Fibroblast of skin of scalp (primary cell): ENCODE measurements at regions not wholly inside any gene's neighbourhood (a gene's known extent, or its start where the extent isn't known, plus 50 kb on each side); places are given as distances from the start of the nearest gene placed in this dataset.

ENCODE experiments used
- DNase-seq: peaks from one replicate; pipeline ENCODE4 v3.0.0-alpha.2; 2013

DNA sequence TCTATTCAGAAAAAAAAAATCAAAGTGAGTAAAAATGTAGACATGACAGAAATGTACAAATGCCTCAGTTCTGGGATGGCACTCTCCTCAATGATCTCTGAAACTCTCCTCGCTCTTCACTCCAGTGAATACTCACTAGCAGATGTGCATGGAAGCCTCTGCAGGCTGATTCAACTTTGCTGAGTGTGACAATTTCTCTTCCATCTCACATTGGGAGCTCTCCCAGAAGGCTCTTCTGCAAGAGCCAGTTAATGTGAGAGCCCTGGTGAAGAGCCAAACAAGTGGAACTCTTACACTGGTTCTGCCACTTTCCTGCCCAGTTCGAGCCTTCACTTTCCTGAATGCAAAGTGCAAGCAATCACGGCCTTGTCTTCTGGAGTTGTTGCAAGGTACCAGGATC is 147.1 kb upstream of the IRX6 start:
- no peak for DNase-seq

DNA sequence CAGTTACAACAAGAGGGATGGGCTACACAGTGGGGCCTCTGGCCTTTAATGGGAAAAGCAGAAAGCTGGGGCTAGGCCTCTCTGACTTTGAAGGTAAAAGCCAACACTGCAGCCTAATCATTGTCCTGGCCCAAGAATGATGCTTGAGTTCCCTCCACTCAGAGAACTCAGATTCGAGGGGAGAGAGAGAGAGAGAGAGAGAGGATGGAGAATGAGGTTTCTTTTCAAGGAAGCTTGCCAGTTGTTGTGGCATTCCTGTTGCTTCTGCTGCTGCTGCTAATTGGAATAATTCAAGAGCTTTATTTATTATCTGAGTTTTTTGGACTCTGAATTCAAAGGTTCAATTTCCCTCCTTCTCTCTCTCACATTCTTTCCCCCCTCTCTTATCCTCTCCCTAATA is 144.6 kb upstream of the IRX6 start:
- no peak for DNase-seq

DNA sequence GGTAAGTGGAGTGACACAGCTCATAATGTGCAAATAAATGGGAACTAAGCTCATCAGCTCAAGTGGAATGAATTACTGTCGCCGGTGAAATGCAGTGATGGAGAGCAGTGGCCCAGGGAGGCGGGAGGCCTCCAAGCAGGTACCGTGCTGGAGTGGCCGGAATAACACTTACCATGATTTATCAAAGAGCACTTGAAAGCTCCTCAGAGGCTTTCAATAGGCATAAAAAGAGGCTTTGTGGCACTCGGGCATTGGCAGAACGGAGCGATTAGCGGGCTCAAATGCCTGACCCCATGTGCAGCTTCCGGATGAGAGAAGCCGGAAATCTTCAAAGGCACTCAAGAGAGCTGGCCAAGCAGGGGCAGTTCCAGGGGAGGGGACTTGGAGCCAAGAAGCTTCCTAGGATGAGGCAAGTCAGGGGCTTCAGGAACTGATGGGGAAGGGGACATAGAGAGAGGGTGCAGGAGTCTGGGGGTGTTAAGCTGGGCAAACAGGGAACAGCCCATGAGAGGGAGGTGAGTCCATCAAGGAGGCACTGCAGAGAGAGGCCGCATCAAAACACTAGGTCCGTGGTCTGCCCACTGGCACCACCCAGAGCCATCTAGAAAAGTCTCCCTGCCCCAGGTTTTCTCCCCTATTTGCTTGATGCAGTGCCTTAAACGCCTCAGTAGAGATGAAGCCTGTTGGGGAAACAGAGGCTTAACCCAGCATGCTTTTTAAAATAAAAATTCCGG is 144.0 kb upstream of the IRX6 start:
- no peak for DNase-seq

DNA sequence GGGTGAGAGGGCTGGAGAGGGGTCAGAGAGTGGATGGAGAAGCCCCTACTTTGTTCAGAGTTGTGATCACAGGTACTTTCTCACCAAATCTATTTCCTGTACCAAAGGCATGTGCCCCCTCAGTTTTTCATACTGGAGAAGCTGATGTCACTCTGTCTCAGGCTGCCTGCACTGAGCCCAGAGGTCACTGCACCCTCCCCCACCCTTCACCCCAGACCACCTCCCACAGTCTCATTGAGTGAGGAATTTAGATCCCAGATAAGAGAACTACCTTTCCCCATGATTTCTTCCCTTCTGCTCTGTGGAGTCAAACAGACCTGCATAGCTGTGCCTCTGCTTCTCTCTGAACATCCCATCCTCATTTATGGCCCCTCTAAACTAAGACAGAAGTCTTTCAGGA is 140.0 kb upstream of the IRX6 start:
- no peak for DNase-seq

DNA sequence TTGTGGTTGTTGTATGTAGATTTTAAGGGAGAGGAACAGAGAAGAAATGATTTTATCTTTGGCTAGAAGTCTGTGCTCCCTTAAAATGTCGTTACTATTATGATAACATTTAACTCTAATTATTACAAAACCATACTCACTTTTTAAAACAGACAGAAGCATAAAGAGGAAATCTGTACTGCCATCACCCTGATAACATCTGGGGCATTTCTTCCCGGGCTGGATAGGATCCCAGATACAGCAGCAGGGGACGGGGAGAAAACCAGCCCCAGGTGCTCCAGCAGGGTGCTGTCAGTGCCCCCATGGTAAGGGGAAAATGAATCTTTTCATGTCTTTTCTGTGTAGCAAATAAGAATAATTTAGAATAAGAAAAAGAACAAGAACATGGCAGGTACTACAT is 139.4 kb upstream of the IRX6 start:
- no peak for DNase-seq

DNA sequence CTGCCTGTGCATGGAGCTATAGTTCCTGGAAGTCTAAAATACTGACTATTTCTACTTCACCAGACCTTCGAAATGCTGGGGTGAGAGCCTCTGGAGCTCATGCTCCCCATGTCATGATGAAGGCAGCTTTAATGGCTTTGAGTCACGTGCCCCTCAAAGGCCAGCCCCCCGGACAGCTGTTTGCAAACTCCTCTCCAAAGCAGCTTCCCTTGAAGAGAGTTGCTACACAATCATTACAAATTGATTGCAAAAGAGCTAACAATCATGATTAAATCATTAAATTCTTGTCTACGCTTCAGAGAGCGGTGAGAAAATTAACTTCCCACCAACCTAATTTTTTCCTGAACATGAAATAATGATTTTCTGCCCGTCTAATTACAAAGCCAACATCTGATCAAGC is 134.8 kb upstream of the IRX6 start:
- no peak for DNase-seq

DNA sequence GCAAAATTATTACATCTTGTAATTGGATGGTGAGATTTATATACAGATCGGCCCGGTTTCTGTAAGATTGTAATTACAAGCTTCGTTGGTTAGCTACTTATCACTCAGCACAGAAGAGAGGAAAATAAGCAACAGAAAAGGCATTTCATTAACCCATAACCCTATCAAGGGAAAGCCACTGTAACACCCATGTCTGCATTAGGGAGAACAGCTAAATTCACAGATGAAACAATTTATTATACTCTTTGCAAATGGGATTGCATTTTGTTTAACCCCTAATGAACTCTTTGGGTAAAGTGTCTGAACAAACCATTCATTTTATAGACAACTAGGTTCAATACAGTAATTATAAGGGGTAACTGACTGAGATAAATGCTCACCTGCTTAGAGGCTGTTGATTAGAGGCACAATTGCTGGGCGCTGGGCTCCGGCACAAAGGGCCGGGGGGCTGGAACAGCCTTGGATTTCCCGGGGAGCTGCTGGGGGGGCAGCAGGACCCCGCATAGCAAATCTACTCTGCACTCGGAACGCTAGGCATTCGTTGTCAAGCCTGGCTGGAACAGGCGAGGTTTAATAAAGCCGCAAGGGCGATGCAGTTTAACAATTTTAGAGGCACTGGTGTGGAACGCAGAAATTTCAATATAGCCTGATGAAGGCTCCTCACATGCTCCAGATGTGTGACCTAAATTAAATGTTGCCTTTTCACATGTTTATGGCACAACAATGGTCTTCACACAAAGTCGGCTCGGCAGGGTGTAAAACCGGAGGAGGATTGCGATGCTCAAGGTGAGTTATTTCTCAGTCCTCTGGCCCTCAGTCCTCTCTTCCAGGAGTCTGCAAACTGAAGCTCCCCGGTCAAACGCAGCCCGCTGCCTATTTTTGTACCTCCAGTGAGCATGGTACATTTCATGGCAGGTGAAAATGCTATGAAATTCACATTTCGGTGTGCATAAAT is 134.0 kb upstream of the IRX6 start:
- no peak for DNase-seq

DNA sequence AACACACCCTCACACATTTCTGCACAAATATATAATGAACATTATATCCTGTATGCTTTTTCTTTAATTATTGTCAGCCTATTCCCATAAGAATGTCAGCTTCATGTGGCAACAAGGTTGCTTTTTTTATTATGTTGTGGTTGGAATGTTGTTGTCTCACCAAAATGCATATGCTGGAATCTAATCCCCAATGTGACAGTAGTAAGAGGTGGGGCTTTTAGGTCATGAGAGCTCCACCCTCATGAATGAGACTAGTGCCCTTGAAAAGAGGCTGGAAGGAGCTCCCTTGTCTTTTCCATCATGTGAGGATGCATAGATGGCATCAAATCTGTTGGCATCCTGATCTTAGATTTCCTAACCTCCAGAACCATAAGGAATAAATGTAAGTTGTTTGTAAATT is 131.3 kb upstream of the IRX6 start:
- DNase-seq, result no peak

DNA sequence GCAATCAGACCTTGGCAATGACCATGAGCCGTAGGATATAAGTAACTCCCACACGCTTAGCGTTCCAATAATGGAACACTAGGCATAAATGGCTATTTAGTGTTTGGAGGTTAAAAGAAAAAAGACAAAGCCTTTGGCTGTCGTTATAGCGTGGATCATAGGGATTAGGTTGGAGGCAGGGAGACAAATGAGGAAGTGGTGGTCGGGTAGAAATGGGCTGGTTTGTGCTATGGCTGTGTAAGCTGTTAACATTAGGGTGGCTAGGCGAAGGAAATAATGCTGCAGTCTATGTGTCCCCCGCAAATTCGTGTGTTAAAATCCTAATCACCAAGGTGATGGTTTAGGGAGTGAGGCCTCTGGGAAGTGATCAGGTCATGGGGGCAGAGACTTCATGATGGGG is 120.4 kb upstream of the IRX6 start:
- no peak for DNase-seq

DNA sequence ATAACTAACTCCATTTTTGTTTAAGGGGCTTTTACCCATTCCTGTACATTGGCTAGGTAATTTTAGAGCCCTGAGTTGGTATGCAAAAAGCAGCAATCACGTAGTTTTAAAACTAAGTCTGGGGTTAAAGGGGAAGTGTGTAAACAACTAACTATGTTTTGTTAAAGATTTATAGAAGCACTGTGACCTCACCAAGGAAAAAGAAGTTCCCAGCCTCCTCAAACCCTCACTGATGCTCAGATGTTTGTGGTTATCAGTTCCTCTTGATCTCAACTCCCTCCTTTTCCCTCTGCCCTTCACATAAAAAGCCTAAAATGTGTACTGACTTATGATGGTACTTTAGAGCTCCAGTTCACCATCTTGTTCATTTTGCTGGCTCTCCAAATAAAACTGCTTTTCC is 119.9 kb upstream of the IRX6 start:
- no peak for DNase-seq

DNA sequence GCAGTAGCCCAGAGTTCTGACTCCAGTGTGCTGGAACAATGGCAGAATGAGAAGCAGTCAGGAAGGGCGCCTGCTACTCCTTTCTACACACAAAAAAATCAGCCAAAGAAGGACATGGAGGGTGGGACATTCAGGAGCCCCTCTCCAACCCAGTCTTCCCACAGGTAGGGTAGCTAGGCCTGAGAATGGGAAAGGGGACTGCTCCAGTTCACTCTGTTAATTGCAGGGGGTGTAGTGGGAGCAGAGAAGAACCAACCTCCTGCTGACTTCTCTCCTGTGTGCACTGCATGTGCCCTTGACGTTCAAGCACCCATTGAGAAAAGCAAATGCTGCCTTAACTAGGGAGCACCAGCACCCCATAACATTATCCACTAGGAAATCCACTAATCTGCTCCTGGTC is 119.1 kb upstream of the IRX6 start:
- DNase-seq, result no peak

DNA sequence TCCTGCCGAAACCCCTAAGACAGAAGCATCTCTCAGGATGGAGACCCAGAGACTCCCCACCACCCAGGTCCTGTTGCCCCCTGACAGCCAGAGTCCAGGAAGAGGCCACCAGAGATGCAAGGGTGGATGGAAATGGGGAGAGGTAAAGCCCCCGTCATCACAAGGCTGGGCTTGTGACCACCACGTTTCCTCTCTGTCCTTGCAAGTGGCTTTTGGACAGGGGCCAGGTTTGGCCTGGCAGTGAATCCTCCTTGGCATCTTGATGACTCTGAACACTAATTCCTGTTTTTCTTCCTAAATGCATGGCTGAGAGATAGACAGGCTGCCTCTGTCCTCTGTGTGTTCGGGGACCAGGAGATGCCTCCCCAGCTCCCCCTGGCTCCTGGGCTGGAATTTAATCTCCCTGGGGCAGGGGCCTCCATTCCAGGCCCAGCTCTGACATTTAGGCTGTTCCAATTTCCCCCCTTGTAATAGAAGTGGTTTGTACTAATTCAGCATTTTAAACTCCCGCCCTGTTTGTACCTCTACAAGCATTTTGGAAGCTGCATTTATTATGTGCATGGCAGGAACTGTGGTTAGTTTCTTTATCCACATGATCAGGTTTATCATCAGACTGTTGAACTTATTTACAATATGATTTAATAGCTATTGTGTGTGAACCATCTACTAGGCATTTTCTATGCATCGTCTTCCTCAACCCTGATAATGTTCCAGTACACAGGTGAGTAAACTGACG is 116.1 kb upstream of the IRX6 start:
- no peak for DNase-seq

DNA sequence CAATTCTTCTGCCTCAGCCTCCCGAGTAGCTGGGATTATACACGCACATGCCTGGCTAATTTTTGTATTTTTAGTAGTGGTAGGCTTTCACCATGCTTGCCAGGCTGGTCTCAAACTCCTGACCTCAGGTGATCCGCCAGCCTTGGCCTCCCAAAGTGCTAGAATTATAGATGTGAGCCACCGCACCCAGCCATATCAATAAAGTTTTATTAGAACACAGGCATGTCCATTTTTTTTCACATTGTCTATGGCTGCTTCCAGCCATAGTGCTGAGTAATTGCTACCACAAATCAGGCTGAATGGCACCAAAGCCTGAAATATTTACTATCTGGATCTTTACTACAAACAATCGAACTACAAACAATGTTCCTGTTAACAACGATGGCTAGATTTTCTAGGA is 114.4 kb upstream of the IRX6 start:
- no peak for DNase-seq

DNA sequence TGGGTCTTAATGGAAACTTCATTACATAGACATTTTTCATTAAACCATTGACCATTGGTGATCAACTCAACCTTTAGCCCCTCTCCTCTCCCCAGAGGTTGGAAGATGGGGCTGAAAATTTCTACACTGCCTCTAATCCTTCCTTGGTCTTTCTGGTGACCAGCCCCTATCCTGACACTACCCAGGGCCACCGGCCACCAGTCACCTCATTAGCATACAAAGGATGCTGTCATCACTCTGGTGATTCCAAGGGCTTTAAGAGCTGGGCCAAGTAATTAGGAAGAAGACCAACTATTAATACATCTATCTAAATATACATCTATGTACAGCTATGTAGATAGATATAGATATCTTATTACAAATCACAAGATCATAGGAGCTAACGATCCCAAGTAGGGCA is 111.2 kb upstream of the IRX6 start:
- no peak for DNase-seq

DNA sequence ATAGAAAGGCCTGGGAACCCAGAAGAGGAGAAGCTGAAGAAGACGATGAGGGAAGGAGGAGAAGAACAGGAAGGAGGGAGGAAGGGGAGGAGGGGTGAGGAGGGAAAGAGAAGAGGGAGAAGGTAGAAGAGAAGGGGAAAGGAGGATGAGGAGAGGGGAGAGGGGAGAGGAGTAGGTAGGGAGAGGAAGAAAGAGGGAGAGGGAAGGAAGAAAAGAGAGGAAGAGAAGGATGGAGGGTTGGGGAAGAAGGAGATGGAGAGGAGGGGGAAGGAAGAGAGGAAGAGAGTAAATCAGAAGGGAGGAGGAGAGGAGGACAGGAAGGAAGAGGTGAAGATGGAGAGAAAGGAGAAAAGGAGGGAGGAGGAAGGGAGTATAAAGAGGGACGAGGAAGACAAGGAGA is 109.6 kb upstream of the IRX6 start:
- no peak for DNase-seq

DNA sequence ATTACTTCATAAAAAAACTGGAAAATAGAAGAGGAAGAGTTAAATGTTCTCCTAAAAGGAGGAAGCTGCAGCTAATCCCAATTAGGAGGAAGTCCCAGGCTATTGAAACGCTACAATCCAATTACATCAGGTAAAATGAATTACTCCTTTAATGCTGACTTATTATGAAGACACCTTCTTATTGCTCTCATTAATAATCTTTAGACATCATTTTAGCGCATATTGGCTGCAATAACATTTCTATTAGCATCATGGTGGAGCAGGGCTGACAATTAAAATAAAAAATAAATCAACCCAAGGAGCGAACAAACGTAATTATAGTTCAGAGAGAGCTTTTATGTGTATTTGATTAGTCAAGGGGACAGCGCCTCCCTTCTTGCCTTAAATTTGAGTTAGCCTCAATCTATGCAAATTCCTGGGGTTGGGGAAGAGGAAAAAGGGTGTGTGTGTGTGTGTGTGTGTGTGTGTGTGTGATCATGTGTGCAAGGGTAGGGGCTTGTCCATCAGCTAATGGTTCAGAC is 109.0 kb upstream of the IRX6 start:
- no peak for DNase-seq

DNA sequence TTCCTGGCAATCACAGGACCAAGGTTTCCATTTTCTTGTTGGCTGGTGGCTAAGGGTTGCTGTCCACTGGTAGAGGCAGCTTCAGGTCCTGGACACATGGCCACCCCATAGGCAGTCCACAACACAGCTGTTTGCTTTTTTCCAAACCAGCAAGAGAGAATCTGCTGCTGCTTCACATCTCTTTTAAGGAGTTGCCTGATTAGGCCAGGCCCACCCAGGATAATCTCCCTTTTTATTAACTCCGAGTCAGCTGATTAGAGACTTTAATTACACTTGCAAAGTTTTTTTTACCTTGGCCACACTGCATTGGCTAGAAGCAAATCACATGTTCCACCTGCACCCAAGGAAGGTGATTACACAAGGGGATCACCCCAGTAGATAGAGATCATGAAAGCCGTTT is 106.6 kb upstream of the IRX6 start:
- DNase-seq, result no peak

DNA sequence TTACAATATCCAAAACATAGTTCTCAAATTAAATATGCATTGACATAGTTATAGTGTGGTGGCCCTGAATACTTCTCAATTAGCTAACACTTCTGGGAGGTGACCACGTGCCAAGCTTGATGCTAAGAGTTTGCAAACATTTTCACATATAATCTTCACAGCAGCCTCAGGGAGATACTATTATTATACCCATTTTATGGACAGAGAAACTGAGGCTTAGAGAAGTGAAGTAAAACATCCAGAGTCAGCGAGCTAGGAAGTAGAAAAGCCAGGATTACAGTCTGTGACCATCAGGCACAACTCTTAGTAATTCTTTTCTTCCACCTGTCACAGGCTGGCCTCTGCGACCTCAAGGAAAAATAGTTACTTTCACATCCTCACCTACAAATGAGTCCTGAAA is 102.2 kb upstream of the IRX6 start:
- no peak for DNase-seq

DNA sequence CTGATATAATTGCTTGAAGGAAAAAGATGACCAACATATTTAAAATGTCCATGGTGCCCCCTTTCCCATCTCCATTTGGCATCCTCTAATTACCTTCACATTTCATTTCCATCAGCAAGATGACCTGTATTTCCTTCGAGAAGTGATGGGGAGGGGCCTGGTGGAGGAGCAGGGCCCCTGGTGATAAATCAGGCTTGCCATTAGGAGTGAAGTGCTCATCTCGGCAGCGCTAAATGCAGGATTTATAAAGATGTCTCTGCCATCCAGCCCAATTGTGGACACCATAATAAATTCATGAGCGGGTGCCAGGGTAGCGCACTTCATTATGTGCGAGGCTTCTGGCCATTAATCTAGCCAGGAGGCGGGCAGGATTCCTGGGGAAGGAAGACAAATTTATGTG is 101.5 kb upstream of the IRX6 start:
- no peak for DNase-seq

DNA sequence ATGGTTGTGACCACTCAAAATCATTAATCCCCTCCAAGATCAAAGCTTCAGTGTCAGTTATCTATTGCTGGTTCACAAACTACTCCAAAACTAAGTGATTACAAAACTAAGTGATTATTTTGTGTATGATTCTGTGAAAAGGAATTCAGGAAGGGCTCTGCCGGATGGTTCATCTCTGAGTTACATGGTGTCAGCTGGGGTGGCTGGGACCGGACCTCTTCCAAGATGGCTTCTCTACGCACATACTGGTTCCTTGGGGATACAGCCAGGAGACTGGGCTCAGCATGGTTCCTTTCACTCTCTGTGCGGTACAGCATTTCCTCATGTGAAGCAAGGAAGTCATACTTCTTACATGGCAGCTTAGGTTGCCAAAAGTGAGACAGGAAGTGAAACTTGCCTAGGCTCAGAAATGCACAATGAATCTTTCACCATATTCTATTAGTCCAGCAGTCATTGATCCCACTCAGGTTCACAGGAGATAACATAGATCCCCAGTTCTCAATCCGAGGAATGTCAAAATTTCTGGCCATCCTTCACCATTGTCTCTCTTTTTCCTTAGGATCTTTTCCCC is 97.9 kb upstream of the IRX6 start:
- DNase-seq, result no peak

DNA sequence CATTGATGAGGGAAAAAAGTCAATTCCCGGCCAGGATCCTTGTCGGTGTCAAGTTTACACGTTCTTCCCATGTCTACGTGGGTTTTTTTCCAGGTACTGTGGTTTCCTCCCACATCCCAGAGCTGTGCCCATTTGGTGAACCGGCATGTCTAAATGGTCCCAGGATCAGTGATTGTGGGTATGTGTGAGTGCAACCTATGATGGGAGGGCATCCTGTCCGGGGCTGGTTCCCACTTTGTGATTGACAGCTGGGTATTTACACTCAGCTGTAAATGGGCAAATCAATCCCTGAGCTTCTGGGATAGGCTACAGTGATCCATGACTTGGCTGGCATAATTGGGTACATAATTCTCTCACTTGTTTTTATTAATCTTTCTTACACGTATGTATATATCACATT is 91.2 kb upstream of the IRX6 start:
- no peak for DNase-seq

DNA sequence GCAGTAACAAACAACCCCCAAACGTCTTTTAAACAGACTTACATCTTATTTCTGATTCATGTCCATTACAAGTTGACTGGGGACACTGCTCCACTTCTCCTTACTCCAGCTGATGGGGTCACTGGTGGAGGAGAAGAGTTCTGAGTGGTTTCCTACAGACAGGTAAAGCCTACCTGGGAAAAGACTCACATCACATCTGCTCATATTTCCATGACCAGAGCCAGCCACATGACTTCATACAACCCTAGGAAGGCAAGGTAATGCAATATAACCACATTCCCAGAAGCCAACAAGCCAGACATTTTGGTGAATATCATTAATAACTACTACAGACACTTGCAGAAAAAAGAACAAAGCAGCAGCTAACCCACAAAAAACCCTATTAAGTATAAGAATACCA is 90.5 kb upstream of the IRX6 start:
- DNase-seq, result no peak

DNA sequence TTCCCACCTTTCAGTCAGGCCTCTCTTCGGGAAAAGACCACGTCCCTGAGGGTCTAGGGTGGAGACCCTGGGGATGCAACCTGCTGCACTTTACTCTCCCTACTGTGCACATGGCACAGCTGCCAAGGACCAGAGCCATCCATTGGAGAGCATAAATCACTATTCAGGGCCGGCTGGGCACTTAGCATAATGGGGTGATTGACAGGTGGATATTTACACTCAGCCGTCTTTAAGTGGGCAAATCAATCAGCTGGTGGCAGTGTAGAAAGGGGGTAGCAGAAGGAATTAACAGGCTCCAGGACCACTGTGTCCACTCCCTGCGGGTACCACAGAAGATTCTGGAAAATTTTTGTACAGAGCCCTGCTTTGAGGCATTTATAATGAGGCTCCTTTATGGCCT is 87.3 kb upstream of the IRX6 start:
- no peak for DNase-seq
